GM12875 (cell line): ENCODE measurements at regions not wholly inside any gene's neighbourhood (a gene's known extent, or its start where the extent isn't known, plus 50 kb on each side); places are given as distances from the start of the nearest gene placed in this dataset.

Experiments used
- H3K4me3 ChIP-seq: one replicate; pipeline ENCODE4 v1.5.1; 2011; ENCODE audit warnings: low read depth, low read length, control low read depth
- TF ChIP-seq, protein P1 (sequence below): IDR thresholded peaks from 2 replicates; pipeline ENCODE4 v1.5.1; 2011; ENCODE audit warnings: low read depth, mild to moderate bottlenecking, control low read depth, inconsistent platforms, low read length, moderate library complexity, borderline replicate concordance; ENCODE audit not compliant: insufficient read depth

DNA sequence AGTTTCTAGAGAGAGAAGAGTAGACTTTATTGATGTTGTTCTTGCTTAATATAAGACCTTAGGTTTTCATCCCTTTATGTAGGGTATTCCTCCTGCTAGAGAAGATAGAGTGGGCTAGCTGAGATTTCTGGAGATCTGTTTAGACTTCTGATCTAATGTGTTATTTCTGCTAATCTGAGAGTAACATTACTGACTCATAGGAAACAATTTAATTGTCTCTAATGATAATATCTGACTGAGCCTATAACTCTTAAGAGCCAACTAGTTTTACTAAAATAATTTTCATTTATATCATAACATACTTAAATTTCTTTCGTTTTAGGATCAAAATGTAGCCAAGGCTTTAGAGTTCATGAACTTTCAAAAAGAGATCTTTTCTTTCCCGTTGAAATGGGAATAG, 618.7 kb upstream of the ZEB2 start:
- TF ChIP-seq, protein P1, sequence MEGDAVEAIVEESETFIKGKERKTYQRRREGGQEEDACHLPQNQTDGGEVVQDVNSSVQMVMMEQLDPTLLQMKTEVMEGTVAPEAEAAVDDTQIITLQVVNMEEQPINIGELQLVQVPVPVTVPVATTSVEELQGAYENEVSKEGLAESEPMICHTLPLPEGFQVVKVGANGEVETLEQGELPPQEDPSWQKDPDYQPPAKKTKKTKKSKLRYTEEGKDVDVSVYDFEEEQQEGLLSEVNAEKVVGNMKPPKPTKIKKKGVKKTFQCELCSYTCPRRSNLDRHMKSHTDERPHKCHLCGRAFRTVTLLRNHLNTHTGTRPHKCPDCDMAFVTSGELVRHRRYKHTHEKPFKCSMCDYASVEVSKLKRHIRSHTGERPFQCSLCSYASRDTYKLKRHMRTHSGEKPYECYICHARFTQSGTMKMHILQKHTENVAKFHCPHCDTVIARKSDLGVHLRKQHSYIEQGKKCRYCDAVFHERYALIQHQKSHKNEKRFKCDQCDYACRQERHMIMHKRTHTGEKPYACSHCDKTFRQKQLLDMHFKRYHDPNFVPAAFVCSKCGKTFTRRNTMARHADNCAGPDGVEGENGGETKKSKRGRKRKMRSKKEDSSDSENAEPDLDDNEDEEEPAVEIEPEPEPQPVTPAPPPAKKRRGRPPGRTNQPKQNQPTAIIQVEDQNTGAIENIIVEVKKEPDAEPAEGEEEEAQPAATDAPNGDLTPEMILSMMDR = no peak

DNA sequence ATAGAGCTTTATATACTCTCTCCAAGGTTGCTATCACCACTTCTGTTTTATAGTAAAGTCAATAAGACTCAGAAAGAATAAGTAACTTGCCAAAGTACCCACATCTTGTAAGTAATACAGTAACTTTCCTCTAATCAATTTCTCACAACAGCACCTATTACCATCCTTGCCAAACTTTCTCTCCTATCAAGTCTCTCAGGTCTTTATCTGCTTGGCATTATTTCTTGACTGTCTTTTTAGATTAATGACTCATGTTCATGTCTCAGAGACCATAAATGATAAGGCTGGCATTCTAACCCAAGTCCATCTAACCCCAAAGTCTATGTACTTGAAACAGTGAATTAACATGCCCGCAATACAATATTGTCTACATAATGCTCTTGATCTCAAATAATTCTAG, 618.0 kb upstream of the ZEB2 start:
- TF ChIP-seq, protein P1 = no peak

More for the DNA sequence above, 618.7 kb upstream of the ZEB2 start:
- no peak overlapping the region for H3K4me3 ChIP-seq

DNA sequence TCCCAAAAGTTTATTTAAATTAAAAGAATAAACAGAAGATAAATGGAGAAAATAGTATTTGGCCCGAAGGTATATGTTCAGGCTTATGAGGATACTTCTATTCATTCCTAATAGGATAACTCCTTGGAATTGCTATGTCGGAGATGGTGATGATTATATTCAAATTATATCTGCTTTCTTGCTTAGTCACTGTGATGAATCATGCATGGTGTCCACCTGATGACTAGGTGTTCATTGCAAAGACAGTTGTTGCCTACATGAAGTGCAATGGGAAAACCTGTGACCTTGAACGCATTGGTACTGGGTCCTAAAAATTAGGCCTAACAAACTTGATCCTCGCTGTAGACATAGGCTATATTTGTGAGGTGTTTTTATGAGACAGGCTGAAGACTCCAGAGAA, 617.3 kb upstream of the ZEB2 start:
- H3K4me3 ChIP-seq = no peak overlapping the region
- TF ChIP-seq, protein P1 = no peak

More for the DNA sequence above, 618.0 kb upstream of the ZEB2 start:
- no peak overlapping the region for H3K4me3 ChIP-seq

DNA sequence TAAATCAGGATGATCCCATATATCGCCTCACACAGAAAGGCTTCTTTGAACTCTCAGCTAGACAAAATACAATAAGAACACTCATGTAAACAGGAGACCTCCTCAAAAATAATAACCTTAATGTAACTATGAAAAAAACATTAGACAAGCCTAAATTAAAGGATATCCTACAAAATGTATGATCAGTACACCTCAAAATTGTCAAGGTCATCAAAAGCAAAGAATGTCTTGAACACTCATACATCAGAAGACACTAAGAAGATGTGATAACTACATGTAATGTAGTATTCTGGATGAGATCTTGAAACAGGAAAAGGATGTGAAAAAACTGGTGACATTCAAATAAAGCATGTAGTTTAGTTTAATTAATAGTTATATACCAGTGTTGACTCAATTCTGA, 616.8 kb upstream of the ZEB2 start:
- TF ChIP-seq, protein P1 = no peak
- no peak overlapping the region for H3K4me3 ChIP-seq

DNA sequence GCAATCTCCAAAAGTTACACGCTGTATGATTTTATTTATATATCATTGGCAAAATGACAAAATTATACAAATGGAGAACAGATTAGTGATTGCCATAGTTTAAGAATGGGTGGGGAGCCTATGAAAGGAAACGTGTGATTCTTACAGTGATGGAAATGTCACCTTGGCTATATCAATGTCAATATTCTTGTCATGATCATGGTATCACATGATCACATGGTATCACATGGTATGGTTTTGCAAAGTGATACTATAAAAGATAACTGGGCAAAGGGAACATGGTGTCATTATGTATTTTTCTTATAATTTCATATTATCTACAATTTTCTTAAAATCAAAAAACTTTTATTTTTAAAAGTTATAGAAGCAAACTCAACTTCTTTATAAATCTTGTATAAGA, 606.2 kb upstream of the ZEB2 start:
- no peak overlapping the region for H3K4me3 ChIP-seq
- TF ChIP-seq, protein P1 = no peak

DNA sequence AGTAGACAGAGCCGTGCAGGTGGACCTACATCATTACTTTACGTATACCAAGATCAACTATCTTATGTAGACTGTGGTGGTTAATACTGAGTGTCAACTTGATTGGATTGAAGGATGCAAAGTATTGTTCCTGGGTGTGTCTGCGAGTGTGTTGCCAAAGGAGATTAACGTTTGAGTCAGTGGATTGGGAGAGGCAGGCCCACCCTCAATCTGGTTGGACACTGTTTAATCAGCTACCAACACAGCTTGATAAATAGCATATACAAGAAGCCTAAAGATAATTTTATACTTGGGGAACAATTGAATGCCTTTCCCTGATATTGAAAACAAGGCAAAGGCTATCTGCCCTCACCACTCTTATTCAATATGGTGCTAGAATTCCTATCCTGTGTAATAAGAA, 604.2 kb upstream of the ZEB2 start:
- TF ChIP-seq, protein P1 = no peak
- H3K4me3 ChIP-seq = no peak overlapping the region

DNA sequence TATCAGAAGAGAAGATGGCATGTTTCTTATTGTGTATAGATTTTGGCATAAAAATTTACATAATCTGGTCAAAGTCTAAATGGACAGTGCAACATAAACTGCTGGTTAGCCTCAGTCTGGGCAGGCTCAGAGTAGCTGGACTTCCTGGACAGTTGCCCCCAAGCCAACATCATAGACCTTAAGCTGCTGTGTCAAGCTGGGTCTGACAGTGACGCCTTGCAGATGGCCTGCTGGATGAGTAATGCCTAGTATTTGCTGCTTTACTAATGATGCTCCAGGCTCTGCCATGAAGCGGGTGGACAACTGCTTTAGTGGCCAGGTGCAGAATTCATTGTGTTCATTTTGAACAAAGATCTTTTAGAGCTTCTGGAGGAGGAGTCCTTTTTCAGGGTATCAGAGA, 603.7 kb upstream of the ZEB2 start:
- TF ChIP-seq, protein P1 = no peak
- H3K4me3 ChIP-seq = no peak overlapping the region
